KOPT-K1 (cell line): ENCODE measurements at regions not wholly inside any gene's neighbourhood (a gene's known extent, or its start where the extent isn't known, plus 50 kb on each side); places are given as distances from the start of the nearest gene placed in this dataset.

Experiments
- H3K27ac ChIP-seq: fragments of 200-600 bp; sonication (generic); 2 replicates; pipeline ENCODE4 v1.5.1; 2016; ENCODE audit warnings: antibody characterized with exemption, mild to moderate bottlenecking, low read depth, low read length; ENCODE audit not compliant: poor library complexity, severe bottlenecking
- H3K36me3 ChIP-seq: fragments of 200-600 bp; sonication (generic); 2 replicates; pipeline ENCODE4 v1.5.1; 2017; ENCODE audit warnings: antibody characterized with exemption, mild to moderate bottlenecking, low read length, moderate library complexity; ENCODE audit not compliant: insufficient read depth
- H3K9me3 ChIP-seq: fragments of 200-600 bp; sonication (generic); 2 replicates; pipeline ENCODE4 v1.5.1; 2017; ENCODE audit warnings: antibody characterized with exemption, low read length, mild to moderate bottlenecking; ENCODE audit not compliant: insufficient read depth, poor library complexity, severe bottlenecking

- H3K9me3 ChIP-seq, result no peaks in the 10 kb centered on the region
- no peaks in the 10 kb centered on the region for H3K36me3 ChIP-seq
- H3K27ac ChIP-seq, result no peak overlapping the region
Measured at GRCh38 chr4:133799717-133800315, 401.8 kb downstream of the PABPC4L start.

GRCh38 chr4:133777661-133778060 lies 423.9 kb downstream of the PABPC4L start:
- no peak overlapping the region for H3K27ac ChIP-seq
- no peaks in the 10 kb centered on the region for H3K36me3 ChIP-seq
- H3K9me3 ChIP-seq, result no peaks in the 10 kb centered on the region

GRCh38 chr4:133776961-133777360 lies 424.6 kb downstream of the PABPC4L start:
- Histone ChIP-seq H3K9me3 (peaks cover 6% of the 10 kb centered on the region), H3K27ac (no peak overlapping the region), H3K36me3 (no peaks in the 10 kb centered on the region)

- H3K36me3 ChIP-seq, result no peaks in the 10 kb centered on the region
Measured at GRCh38 chr4:133776503-133776902, 425.1 kb downstream of the PABPC4L start.

GRCh38 chr4:133775881-133776280 lies 425.7 kb downstream of the PABPC4L start:
- no peaks in the 10 kb centered on the region for H3K36me3 ChIP-seq
- H3K27ac ChIP-seq, result no peak overlapping the region
- peaks cover 17% of the 10 kb centered on the region for H3K9me3 ChIP-seq

More at GRCh38 chr4:133776503-133776902, 425.1 kb downstream of the PABPC4L start:
- Histone ChIP-seq H3K9me3 (peaks cover 11% of the 10 kb centered on the region), H3K27ac (no peak overlapping the region)

GRCh38 chr4:133775469-133775868 lies 426.1 kb downstream of the PABPC4L start:
- Histone ChIP-seq H3K9me3 (peaks cover 17% of the 10 kb centered on the region), H3K27ac (no peak overlapping the region), H3K36me3 (no peaks in the 10 kb centered on the region)

- H3K9me3 ChIP-seq, result no peaks in the 10 kb centered on the region
- no peak overlapping the region for H3K27ac ChIP-seq
- H3K36me3 ChIP-seq, result no peaks in the 10 kb centered on the region
Measured at GRCh38 chr4:133759428-133759827, 442.2 kb downstream of the PABPC4L start.

GRCh38 chr4:133741766-133742165 lies 459.8 kb downstream of the PABPC4L start:
- Histone ChIP-seq H3K36me3 (no peaks in the 10 kb centered on the region), H3K27ac (no peak overlapping the region), H3K9me3 (no peaks in the 10 kb centered on the region)

GRCh38 chr4:133720001-133720400 lies 481.6 kb downstream of the PABPC4L start:
- Histone ChIP-seq H3K36me3 (no peaks in the 10 kb centered on the region), H3K27ac (no peak overlapping the region)

GRCh38 chr4:133719098-133719497 lies 482.5 kb downstream of the PABPC4L start:
- Histone ChIP-seq H3K27ac (no peak overlapping the region), H3K36me3 (no peaks in the 10 kb centered on the region), H3K9me3 (no peaks in the 10 kb centered on the region)

More at GRCh38 chr4:133720001-133720400, 481.6 kb downstream of the PABPC4L start:
- H3K9me3 ChIP-seq, result no peaks in the 10 kb centered on the region

GRCh38 chr4:133714211-133714610 lies 487.4 kb downstream of the PABPC4L start:
- no peaks in the 10 kb centered on the region for H3K36me3 ChIP-seq
- no peaks in the 10 kb centered on the region for H3K9me3 ChIP-seq
- no peak overlapping the region for H3K27ac ChIP-seq

- Histone ChIP-seq H3K36me3 (no peaks in the 10 kb centered on the region), H3K27ac (no peak overlapping the region), H3K9me3 (no peaks in the 10 kb centered on the region)
Measured at GRCh38 chr4:133713340-133713739, 488.2 kb downstream of the PABPC4L start.

GRCh38 chr4:133711817-133712216 lies 489.8 kb downstream of the PABPC4L start:
- Histone ChIP-seq H3K27ac (no peak overlapping the region), H3K9me3 (no peaks in the 10 kb centered on the region), H3K36me3 (no peaks in the 10 kb centered on the region)

- Histone ChIP-seq H3K9me3 (no peaks in the 10 kb centered on the region), H3K36me3 (no peaks in the 10 kb centered on the region), H3K27ac (no peak overlapping the region)
Measured at GRCh38 chr4:133694416-133694815, 507.2 kb downstream of the PABPC4L start.

GRCh38 chr4:133683967-133684366 lies 517.6 kb downstream of the PABPC4L start:
- Histone ChIP-seq H3K36me3 (no peaks in the 10 kb centered on the region), H3K9me3 (no peaks in the 10 kb centered on the region), H3K27ac (no peak overlapping the region)

- Histone ChIP-seq H3K27ac (no peak overlapping the region), H3K36me3 (no peaks in the 10 kb centered on the region), H3K9me3 (no peaks in the 10 kb centered on the region)
Measured at GRCh38 chr4:133668061-133668851, 519.2 kb downstream of the PCDH10 start.
